Lower leg skin (tissue), 4 donors: ENCODE measurements at regions not wholly inside any gene's neighbourhood (a gene's known extent, or its start where the extent isn't known, plus 50 kb on each side); places are given as distances from the start of the nearest gene placed in this dataset.

Experiments used
- DNase-seq, 2 donors: peaks; one replicate each; pipeline ENCODE4 v3.0.0-alpha.2; 2019; ENCODE audit warnings: low spot score in 2 of 2
- H3K4me3 ChIP-seq: fragments of 200-600 bp; sonication (generic); 2 replicates; pipeline ENCODE4 v1.5.1; 2017; ENCODE audit warnings: mild to moderate bottlenecking, low read depth; ENCODE audit not compliant: poor library complexity, severe bottlenecking
- POLR2A ChIP-seq, 2 donors: fragments of 450-650 bp; IDR thresholded peaks; one replicate each; pipeline ENCODE4 v1.6.1; 2016 to 2017; ENCODE audit warnings: antibody characterized with exemption in 2 of 2, mild to moderate bottlenecking in 1 of 2, moderate library complexity in 1 of 2
- WGBS, 2 donors: methylation state at CpG; one replicate each; pipeline ENCODE4 v1.1.5; 2018; 5-methylcytosine and 5-hydroxymethylcytosine counted together
- intact Hi-C: fragments of 100-400 bp; cut with DNase I; formaldehyde crosslinking; loops from one replicate; pipeline ENCODE4 v1.15.0; 2023; ENCODE audit warnings: low total_unique reads
- TF ChIP-seq, protein P1 (sequence below), 3 donors: fragments of 450-650 bp; IDR thresholded peaks; one replicate each; pipeline ENCODE4 v1.5.1; 2016; ENCODE audit warnings: antibody characterized with exemption in 3 of 3, mild to moderate bottlenecking in 3 of 3, moderate library complexity in 2 of 3

DNA sequence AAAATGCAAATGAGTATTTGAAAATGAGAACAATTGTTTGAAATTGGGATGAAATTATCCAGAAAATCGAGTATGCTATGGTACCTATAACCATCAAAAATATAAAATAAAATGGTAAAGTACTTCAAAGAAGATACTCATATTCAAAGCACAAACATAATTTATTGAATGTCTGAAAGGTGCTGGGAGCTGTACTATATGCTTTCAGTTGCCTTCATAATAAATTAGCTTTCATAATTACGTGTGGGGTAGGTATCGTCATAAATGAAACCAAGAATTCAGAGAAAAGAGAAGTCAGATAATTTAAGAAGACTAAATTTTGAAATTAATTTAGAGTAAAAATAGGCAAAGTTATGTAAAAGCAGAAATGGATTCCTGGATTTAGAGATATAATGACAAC lies 721.9 kb upstream of the ACVR2A start:
- 84 to 92% methylated on average over 3 of the region's 3 CpGs for WGBS, 2 donors
- TF ChIP-seq, protein P1, sequence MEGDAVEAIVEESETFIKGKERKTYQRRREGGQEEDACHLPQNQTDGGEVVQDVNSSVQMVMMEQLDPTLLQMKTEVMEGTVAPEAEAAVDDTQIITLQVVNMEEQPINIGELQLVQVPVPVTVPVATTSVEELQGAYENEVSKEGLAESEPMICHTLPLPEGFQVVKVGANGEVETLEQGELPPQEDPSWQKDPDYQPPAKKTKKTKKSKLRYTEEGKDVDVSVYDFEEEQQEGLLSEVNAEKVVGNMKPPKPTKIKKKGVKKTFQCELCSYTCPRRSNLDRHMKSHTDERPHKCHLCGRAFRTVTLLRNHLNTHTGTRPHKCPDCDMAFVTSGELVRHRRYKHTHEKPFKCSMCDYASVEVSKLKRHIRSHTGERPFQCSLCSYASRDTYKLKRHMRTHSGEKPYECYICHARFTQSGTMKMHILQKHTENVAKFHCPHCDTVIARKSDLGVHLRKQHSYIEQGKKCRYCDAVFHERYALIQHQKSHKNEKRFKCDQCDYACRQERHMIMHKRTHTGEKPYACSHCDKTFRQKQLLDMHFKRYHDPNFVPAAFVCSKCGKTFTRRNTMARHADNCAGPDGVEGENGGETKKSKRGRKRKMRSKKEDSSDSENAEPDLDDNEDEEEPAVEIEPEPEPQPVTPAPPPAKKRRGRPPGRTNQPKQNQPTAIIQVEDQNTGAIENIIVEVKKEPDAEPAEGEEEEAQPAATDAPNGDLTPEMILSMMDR (IDR thresholded peaks at IDR 0.05), result no peak
- TF ChIP-seq POLR2A (IDR thresholded peaks at IDR 0.05), result no peak
- intact Hi-C loops, result no loop called here
- DNase-seq, result no peak
- H3K4me3 ChIP-seq, result no peak overlapping the region

DNA sequence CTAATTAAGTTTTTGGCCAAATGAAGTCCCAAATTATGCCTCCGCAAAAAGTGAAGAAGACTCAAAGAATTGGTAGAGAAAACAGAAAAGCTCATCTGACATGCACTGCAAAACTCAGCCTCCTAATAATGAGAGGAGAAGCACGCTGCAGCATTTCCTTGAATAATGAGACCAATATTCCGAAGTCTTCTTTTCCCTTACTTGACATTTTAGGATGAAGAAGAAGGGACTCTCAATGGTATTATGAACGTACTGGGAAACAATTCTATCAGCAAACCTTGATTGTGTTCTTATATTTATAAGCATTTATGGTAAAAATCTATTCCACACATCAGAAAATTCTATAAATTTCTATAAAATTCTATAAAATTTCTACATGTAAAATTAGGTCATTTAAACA lies 733.9 kb upstream of the ACVR2A start:
- DNase-seq, result no peak
- WGBS, 2 donors, result 78 to 87% methylated on average over 4 of the region's 4 CpGs
- no peak for TF ChIP-seq POLR2A (IDR thresholded peaks at IDR 0.05)
- TF ChIP-seq, protein P1 (IDR thresholded peaks at IDR 0.05), result no peak
- intact Hi-C loops, result no loop called here
- H3K4me3 ChIP-seq, result no peak overlapping the region

- WGBS, 2 donors, result 25 to 30% methylated on average over 4 of the region's 4 CpGs
- intact Hi-C loops, result no loop called here
- TF ChIP-seq, protein P1 (IDR thresholded peaks at IDR 0.05), result no peak
- TF ChIP-seq POLR2A (IDR thresholded peaks at IDR 0.05), result no peak
- H3K4me3 ChIP-seq, result no peak overlapping the region
- no peak for DNase-seq
Measured at GRCh38 chr2:147110317-147110716, 734.5 kb upstream of the ACVR2A start.

DNA sequence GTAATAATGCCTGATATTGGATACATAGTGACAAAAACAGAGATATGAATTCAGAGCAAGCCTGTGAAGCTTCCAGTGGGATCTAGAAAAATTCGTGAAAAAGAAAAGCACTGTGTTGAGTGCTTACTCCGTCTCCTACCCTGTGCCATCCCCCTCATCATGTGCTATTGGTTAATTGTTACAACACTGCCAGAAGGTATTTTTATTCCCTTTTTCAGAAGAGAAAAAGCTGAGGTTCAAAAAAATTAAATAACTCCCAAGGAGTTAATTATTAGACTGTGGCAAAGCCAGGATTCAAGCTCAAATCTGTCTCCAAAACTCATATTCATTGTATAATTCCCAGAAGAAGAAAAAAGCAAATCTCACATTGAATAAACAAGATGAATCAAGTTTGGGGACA lies 735.5 kb upstream of the ACVR2A start:
- no peak for TF ChIP-seq POLR2A (IDR thresholded peaks at IDR 0.05)
- TF ChIP-seq, protein P1 (IDR thresholded peaks at IDR 0.05), result no peak
- intact Hi-C loops, result no loop called here
- no peak for DNase-seq
- 72 to 75% methylated on average over 2 of the region's 2 CpGs for WGBS, 2 donors
- H3K4me3 ChIP-seq, result no peak overlapping the region

DNA sequence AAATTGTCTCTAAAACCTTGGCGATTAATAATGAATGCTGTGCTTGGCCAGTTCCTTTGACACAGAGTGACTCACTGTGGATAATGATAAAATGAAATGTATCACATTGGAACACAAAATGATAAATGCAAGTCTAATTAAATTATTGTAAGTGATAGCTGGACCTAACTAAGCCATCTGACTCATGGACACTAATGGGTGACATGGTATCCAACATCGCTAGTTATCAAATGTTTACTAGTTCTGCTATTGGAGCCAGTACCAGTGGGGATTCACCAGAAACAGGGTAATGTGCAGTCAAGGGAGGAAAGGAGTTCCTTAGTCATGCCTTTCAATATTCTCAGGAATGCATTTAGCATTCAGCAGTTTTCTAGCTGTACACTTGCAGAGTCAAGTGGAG lies 736.3 kb upstream of the ACVR2A start:
- WGBS, 2 donors, result 35 to 39% methylated on average over 2 of the region's 2 CpGs

More for the DNA sequence above, 736.3 kb upstream of the ACVR2A start:
- DNase-seq, result no peak
- TF ChIP-seq, protein P1 (IDR thresholded peaks at IDR 0.05), result no peak
- no peak for TF ChIP-seq POLR2A (IDR thresholded peaks at IDR 0.05)
- H3K4me3 ChIP-seq, result no peak overlapping the region
- intact Hi-C loops, result no loop called here
